ENCODE measurements at regions not wholly inside any gene's neighbourhood (a gene's known extent, or its start where the extent isn't known, plus 50 kb on each side); places are given as distances from the start of the nearest gene placed in this dataset.

- TF ChIP-seq CTCF (IDR thresholded peaks at IDR 0.05; ENCODE audit: poor library complexity, severe bottlenecking), result no peak
- no peak for TF ChIP-seq RAD21 (conservative IDR thresholded peaks at IDR 0.05)
- TF ChIP-seq EZH2 (IDR thresholded peaks at IDR 0.05; ENCODE audit: borderline replicate concordance, insufficient read depth, low read length, poor library complexity, severe bottlenecking), result no peak
- no peak for TF ChIP-seq POLR2AphosphoS5 (IDR thresholded peaks at IDR 0.05)
- TF ChIP-seq TAF1 (IDR thresholded peaks at IDR 0.05; ENCODE audit: low read depth), result no peak
- TF ChIP-seq MXI1 (conservative IDR thresholded peaks at IDR 0.05; ENCODE audit: poor library complexity, severe bottlenecking), result no peak
Observed at GRCh38 chr9:106393226-106393625, 469.7 kb upstream of the ZNF462 start.

Data from neural cell (in vitro differentiated cells).